ENCODE measurements at regions not wholly inside any gene's neighbourhood (a gene's known extent, or its start where the extent isn't known, plus 50 kb on each side); places are given as distances from the start of the nearest gene placed in this dataset.

- DNase-seq: no peak
Observed at GRCh38 chr15:79230766-79231165, 51.8 kb upstream of the ANKRD34C start.

GRCh38 chr15:79222808-79223207 is 59.7 kb upstream of the ANKRD34C start:
- no peak for DNase-seq

- DNase-seq: no peak
Observed at GRCh38 chr15:79221696-79222095, 60.8 kb upstream of the ANKRD34C start.

- DNase-seq: no peak
Observed at GRCh38 chr15:79219393-79220056, 63.0 kb upstream of the ANKRD34C start.

GRCh38 chr15:79218588-79219200 is 63.8 kb upstream of the ANKRD34C start:
- peak; percentile 5 for DNase-seq

- DNase-seq: no peak
Observed at GRCh38 chr15:79213650-79214049, 68.9 kb upstream of the ANKRD34C start.

- DNase-seq: no peak
Observed at GRCh38 chr15:79212589-79213157, 69.8 kb upstream of the ANKRD34C start.

- no peak for DNase-seq
Observed at GRCh38 chr15:79211481-79211880, 71.0 kb upstream of the ANKRD34C start.

GRCh38 chr15:79209690-79210089 is 72.8 kb upstream of the ANKRD34C start:
- DNase-seq: no peak

- no peak for DNase-seq
Observed at GRCh38 chr15:79209116-79209515, 73.4 kb upstream of the ANKRD34C start.

- no peak for DNase-seq
Observed at GRCh38 chr15:79208179-79208578, 74.3 kb upstream of the ANKRD34C start.

GRCh38 chr15:79206940-79207339 is 75.6 kb upstream of the ANKRD34C start:
- DNase-seq: no peak

- DNase-seq: no peak
Observed at GRCh38 chr15:79204886-79205675, 77.4 kb upstream of the ANKRD34C start.

GRCh38 chr15:79198461-79198860 is 84.1 kb upstream of the ANKRD34C start:
- no peak for DNase-seq

GRCh38 chr15:79197285-79197684 is 85.2 kb upstream of the ANKRD34C start:
- no peak for DNase-seq

GRCh38 chr15:79195802-79196201 is 86.7 kb upstream of the ANKRD34C start:
- DNase-seq: no peak

- no peak for DNase-seq
Observed at GRCh38 chr15:79195239-79195638, 87.3 kb upstream of the ANKRD34C start.

- no peak for DNase-seq
Observed at GRCh38 chr15:79194386-79194785, 88.1 kb upstream of the ANKRD34C start.

GRCh38 chr15:79193549-79193948 is 89.0 kb upstream of the ANKRD34C start:
- no peak for DNase-seq

GRCh38 chr15:79193103-79193502 is 89.4 kb upstream of the ANKRD34C start:
- no peak for DNase-seq

GRCh38 chr15:79192462-79193036 is 90.0 kb upstream of the ANKRD34C start:
- DNase-seq: no peak

GRCh38 chr15:79190093-79190492 is 92.4 kb upstream of the ANKRD34C start:
- no peak for DNase-seq

- DNase-seq: no peak
Observed at GRCh38 chr15:79186616-79187015, 95.9 kb upstream of the ANKRD34C start.
